HUES6 (cell line): ENCODE measurements at regions not wholly inside any gene's neighbourhood (a gene's known extent, or its start where the extent isn't known, plus 50 kb on each side); places are given as distances from the start of the nearest gene placed in this dataset.

Experiments used
- H3K27ac ChIP-seq: 2 replicates; pipeline ENCODE4 v1.7.0; 2013; ENCODE audit warnings: low read depth, mild to moderate bottlenecking, low read length, inconsistent platforms
- H3K27me3 ChIP-seq: 2 replicates; pipeline ENCODE4 v1.6.1; 2013; ENCODE audit warnings: low read length; ENCODE audit not compliant: control insufficient read depth, insufficient read depth
- H3K36me3 ChIP-seq: 2 replicates; pipeline ENCODE4 v1.6.1; 2013; ENCODE audit warnings: low read length; ENCODE audit not compliant: control insufficient read depth, insufficient read depth
- H3K4me1 ChIP-seq: 2 replicates; pipeline ENCODE4 v1.6.1; 2013; ENCODE audit warnings: low read length; ENCODE audit not compliant: control insufficient read depth, insufficient read depth
- H3K4me3 ChIP-seq: 2 replicates; pipeline ENCODE4 v1.5.1; 2013; ENCODE audit warnings: low read depth, low read length
- H3K9ac ChIP-seq: one replicate; pipeline ENCODE4 v1.6.1; 2013; ENCODE audit warnings: mild to moderate bottlenecking, low read length
- H3K9me3 ChIP-seq: 2 replicates; pipeline ENCODE4 v1.6.1; 2013; ENCODE audit warnings: low read depth, low read length; ENCODE audit not compliant: control insufficient read depth, insufficient read depth

GRCh38 chr1:25079048-25079447, 149.0 kb upstream of the RUNX3 start:
- Histone ChIP-seq H3K9me3 (peaks cover 9% of the 10 kb centered on the region), H3K4me3 (no peak overlapping the region), H3K9ac (no peak overlapping the region), H3K4me1 (no peaks in the 10 kb centered on the region), H3K36me3 (no peaks in the 10 kb centered on the region), H3K27ac (no peak overlapping the region), H3K27me3 (no peaks in the 10 kb centered on the region)

DNA sequence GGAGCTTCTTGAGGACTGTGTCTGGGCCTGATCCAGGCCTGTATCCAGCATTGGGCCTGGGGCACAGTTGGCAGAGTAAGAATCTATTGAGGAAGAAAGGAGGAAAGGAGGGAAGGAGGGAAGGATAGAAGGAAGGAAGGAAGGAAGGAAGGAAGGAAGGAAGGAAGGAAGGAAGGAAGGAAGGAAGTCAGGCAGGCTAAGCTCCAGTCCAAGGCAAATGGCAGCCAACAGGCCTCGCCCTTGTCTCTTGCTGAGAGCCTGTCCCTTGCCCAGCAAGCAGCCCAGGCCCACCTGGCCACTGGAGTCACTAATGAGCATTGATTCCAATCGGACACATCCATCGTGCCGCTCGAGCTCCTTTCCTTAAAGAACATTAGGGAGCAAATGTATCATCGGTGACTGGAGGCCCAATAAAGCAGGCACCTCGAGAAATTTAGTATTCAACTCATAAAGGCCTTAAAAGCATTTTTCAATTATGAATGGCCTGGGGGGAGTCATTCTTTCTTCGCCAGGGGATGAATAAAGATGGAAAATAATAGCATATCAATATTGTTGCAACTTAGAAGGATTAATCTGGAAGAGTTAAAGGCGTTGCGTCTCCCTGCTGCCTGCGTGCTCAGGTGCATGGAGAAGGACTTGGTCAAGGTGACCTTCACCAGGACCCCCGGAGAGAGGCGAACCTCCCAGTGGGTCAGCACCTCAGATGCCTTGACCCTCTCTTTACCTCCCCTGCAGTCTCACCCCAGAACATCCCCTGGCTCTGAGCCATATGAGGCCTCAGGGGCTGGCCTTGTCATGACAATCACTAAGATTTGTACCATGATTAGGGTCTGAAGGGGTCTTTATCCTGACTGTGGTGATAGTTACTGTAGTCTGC, 144.5 kb upstream of the RUNX3 start:
- H3K27me3 ChIP-seq = no peaks in the 10 kb centered on the region
- no peak overlapping the region for H3K9ac ChIP-seq
- H3K9me3 ChIP-seq = peaks cover 9% of the 10 kb centered on the region
- H3K27ac ChIP-seq = no peak overlapping the region
- H3K4me1 ChIP-seq = no peaks in the 10 kb centered on the region
- H3K36me3 ChIP-seq = no peaks in the 10 kb centered on the region
- no peak overlapping the region for H3K4me3 ChIP-seq

GRCh38 chr1:25073640-25074270, 143.7 kb upstream of the RUNX3 start:
- Histone ChIP-seq H3K27ac (no peak overlapping the region), H3K9me3 (peaks cover 12% of the 10 kb centered on the region), H3K36me3 (no peaks in the 10 kb centered on the region), H3K9ac (no peak overlapping the region), H3K4me1 (no peaks in the 10 kb centered on the region), H3K27me3 (no peaks in the 10 kb centered on the region), H3K4me3 (no peak overlapping the region)

DNA sequence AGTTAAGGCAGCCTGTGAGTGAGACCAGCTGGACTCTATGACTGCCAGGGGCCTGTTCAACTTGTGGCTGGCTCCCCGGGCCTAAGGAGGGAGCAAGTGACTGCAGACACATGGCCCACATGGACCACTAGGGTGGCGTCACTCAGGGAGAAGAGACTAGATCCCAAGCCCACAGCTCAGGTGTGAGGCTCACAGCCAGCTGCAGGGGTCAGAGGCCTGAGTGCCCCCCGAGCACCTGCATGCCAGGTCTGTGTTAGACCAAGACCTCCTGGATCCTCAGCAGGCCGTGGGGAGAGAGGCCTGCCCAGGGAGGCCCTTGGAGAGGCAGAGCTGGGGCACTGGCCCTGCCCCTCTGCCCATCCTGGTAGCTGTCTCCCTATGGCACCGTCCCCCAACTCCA, 142.4 kb upstream of the RUNX3 start:
- H3K4me1 ChIP-seq = peaks cover 5% of the 10 kb centered on the region
- no peaks in the 10 kb centered on the region for H3K27me3 ChIP-seq
- peaks cover 9% of the 10 kb centered on the region for H3K9me3 ChIP-seq
- H3K4me3 ChIP-seq = no peak overlapping the region
- no peaks in the 10 kb centered on the region for H3K36me3 ChIP-seq
- H3K27ac ChIP-seq = no peak overlapping the region
- H3K9ac ChIP-seq = no peak overlapping the region

DNA sequence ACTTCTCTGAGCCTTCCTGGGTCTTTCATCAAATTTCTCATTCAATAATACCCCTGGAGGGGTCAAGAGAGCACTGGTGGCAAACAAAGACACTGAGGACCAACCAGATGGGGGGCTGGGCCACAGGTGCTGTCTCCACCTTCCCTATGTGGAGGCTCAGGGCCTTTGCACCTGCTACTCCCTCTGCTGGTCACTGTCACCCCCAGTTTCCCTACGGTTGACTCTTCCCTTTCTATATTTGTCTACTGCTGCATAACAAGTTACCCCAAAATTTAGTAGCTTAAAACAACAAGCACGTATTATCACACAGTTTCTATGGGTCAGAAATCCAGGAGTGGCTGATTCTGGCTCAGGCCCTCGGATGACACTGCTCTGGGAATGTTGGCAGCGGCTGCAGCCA, 138.8 kb upstream of the RUNX3 start:
- H3K27ac ChIP-seq = no peak overlapping the region
- peaks cover 19% of the 10 kb centered on the region for H3K4me1 ChIP-seq
- H3K36me3 ChIP-seq = no peaks in the 10 kb centered on the region
- peaks cover 3% of the 10 kb centered on the region; the same call in 1 of the 2 replicates for H3K9me3 ChIP-seq
- H3K27me3 ChIP-seq = no peaks in the 10 kb centered on the region
- no peak overlapping the region for H3K9ac ChIP-seq
- H3K4me3 ChIP-seq = no peak overlapping the region

DNA sequence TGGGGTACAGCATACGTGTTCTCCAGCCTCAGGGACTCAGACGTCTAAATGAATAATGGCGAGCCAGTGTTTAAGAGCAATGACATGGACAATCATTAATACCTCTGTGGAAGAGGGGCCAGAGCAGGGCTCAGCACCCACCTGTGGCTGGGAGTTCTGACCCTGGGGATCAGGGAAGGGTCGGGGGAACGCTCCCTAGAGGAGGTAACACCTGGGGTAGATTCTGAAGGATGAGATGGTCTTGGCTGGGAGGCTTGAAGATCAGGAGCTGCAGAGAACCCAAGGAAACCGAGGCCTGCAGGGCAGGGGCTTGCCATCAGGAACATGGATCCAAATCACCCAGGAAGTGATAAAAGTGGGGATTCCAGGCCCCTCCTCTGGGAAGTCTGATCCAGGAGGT, 138.2 kb upstream of the RUNX3 start:
- H3K9me3 ChIP-seq = peaks cover 3% of the 10 kb centered on the region; the same call in 1 of the 2 replicates
- H3K4me3 ChIP-seq = no peak overlapping the region
- H3K4me1 ChIP-seq = peaks cover 19% of the 10 kb centered on the region
- H3K27me3 ChIP-seq = no peaks in the 10 kb centered on the region
- no peak overlapping the region for H3K9ac ChIP-seq
- no peak overlapping the region for H3K27ac ChIP-seq
- no peaks in the 10 kb centered on the region for H3K36me3 ChIP-seq

GRCh38 chr1:25067518-25068251, 137.6 kb upstream of the RUNX3 start:
- Histone ChIP-seq H3K36me3 (no peaks in the 10 kb centered on the region), H3K27me3 (no peaks in the 10 kb centered on the region), H3K27ac (no peak overlapping the region), H3K9ac (no peak overlapping the region), H3K4me1 (peaks cover 19% of the 10 kb centered on the region), H3K4me3 (no peak overlapping the region), H3K9me3 (peaks cover 3% of the 10 kb centered on the region; the same call in 1 of the 2 replicates)

- H3K9ac ChIP-seq = no peak overlapping the region
- H3K9me3 ChIP-seq = peaks cover 3% of the 10 kb centered on the region; the same call in 1 of the 2 replicates
- H3K27me3 ChIP-seq = no peaks in the 10 kb centered on the region
- H3K27ac ChIP-seq = no peak overlapping the region
- no peaks in the 10 kb centered on the region for H3K36me3 ChIP-seq
- peaks cover 19% of the 10 kb centered on the region for H3K4me1 ChIP-seq
- H3K4me3 ChIP-seq = no peak overlapping the region
Observed at GRCh38 chr1:25066731-25067517, 136.8 kb upstream of the RUNX3 start.

DNA sequence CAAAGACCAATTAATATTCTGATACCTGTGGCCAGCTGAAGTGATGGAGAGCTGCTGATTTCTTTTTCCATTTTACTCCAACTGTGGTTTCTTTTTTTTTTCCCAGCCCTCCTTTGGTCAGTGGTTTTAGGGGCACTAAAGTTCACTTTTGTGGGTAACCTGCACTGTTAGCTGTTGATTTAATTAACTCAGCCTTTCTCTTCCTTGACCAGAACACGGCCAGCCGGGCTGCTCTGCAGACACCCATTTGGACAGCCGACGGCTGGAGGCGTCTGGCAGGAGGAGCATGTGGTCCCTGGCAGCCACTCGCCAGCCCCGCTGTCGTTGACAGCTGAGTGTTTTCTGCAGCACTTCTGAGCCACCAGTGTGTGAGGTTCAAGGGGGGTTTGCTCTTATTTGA, 136.2 kb upstream of the RUNX3 start:
- Histone ChIP-seq H3K27me3 (no peaks in the 10 kb centered on the region), H3K27ac (no peak overlapping the region), H3K4me1 (peaks cover 19% of the 10 kb centered on the region), H3K9ac (no peak overlapping the region), H3K9me3 (peaks cover 3% of the 10 kb centered on the region; the same call in 1 of the 2 replicates), H3K36me3 (no peaks in the 10 kb centered on the region), H3K4me3 (no peak overlapping the region)

DNA sequence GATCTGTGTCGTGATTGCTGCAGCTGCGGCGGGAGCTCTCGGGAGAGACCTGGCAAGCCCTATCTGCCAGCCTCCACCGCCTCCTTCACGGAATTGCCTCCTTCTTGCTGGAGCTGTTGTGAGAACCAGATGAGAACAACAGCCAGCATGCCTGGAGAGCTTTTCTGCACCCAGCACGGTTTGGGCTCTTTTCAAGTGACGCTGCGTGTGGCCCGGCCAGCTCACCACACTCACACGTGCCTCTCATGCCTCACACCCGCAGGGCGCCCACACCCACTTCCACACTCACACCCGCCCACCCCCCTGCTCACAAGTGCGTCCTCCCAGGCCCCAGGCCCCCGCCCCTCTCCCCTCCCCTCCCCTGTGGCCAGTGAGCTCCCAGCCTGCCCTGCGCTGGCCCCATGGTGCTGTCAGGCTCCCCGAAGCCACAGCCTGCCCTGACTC, 135.7 kb upstream of the RUNX3 start:
- Histone ChIP-seq H3K36me3 (no peaks in the 10 kb centered on the region), H3K27ac (no peak overlapping the region), H3K27me3 (no peaks in the 10 kb centered on the region)

More for the DNA sequence above, 135.7 kb upstream of the RUNX3 start:
- H3K4me3 ChIP-seq = no peak overlapping the region
- no peak overlapping the region for H3K9ac ChIP-seq
- peaks cover 3% of the 10 kb centered on the region; the same call in 1 of the 2 replicates for H3K9me3 ChIP-seq
- peaks cover 19% of the 10 kb centered on the region for H3K4me1 ChIP-seq
